ENCODE measurements at regions not wholly inside any gene's neighbourhood (a gene's known extent, or its start where the extent isn't known, plus 50 kb on each side); places are given as distances from the start of the nearest gene placed in this dataset.

- no peak for TF ChIP-seq RFX5 (IDR thresholded peaks at IDR 0.05; ENCODE audit: low read depth, low read length)
Observed at GRCh38 chr2:39930175-39930917, 151.3 kb upstream of the THUMPD2 start (continued).

- H3K27ac ChIP-seq (ENCODE audit: insufficient read depth, low read length), result no peak overlapping the region
- CTCF ChIA-PET, result no interaction called here
- H3K4me2 ChIP-seq (ENCODE audit: low read depth, low read length), result no peak overlapping the region
- H3K79me1 ChIP-seq (ENCODE audit: low read depth in 1 of 2, low read length in 2 of 2), result 0 out of 4 replicates have a peak, but pooled peaks cover 0 to 3% of the 10 kb centered on the region in 2 experiments
- H2BK20ac ChIP-seq (ENCODE audit: low read depth, low read length), result peak overlapping the region; percentile 83
- no peak overlapping the region for H3K4me3 ChIP-seq (ENCODE audit: insufficient read depth, low read depth, low read length)
- H2AK9ac ChIP-seq (replicated peaks; ENCODE audit: low read depth, low read length, poor library complexity), result no peak overlapping the region
- H3K9me1 ChIP-seq (ENCODE audit: insufficient read depth, low read length), result no peaks in the 10 kb centered on the region
- peak overlapping the region; percentile 18; the same call in 1 of the 2 replicates for H2AK5ac ChIP-seq (ENCODE audit: low read depth, low read length)
- peak overlapping the region; percentile 84; the same call in 1 of the 2 replicates for H3K4ac ChIP-seq (ENCODE audit: low read depth, low read length)
- peaks cover 6% of the 10 kb centered on the region for H3K9me3 ChIP-seq (ENCODE audit: control insufficient read depth, insufficient read depth, low read length)
- no peaks in the 10 kb centered on the region for H3K27me3 ChIP-seq (ENCODE audit: control insufficient read depth, insufficient read depth, low read length)
- peak overlapping the region; percentile 93 for H2BK120ac ChIP-seq (ENCODE audit: low read depth, low read length)
- H4K91ac ChIP-seq (ENCODE audit: insufficient read depth, low read depth, low read length), result peak overlapping the region; percentile 51; the same call in 1 of the 2 replicates
- no CpG with 5 or more reads among the region's 2 CpGs for WGBS, 2 experiments (ENCODE audit: extremely low coverage in 2 of 2, insufficient read length in 1 of 2)
- H3K18ac ChIP-seq (ENCODE audit: low read depth, low read length), result peak overlapping the region; percentile 89; the same call in 1 of the 2 replicates
- H4K5ac ChIP-seq (ENCODE audit: low read depth, low read length), result peak overlapping the region; percentile 71; the same call in 1 of the 2 replicates
- no TSS peak for BruUV-seq (replicated peaks)
- H4K8ac ChIP-seq (ENCODE audit: low read depth in 2 of 2, low read length in 2 of 2), result peak overlapping the region; percentile 7 to 53; a peak in 3 of 4 replicates
- dilution Hi-C loops (cut with HindIII; ENCODE audit: low sequenced_read_pairs, unreplicated experiment) (no loop called here), in situ Hi-C loops (cut with MboI; ENCODE audit: low sequenced_read_pairs) (no loop called here), intact Hi-C loops (cut with micrococcal nuclease) (no loop called here)
- H3K23ac ChIP-seq (ENCODE audit: low read depth, low read length), result 0 out of 2 replicates have a peak overlapping the region, but pooled peaks have one; percentile 17
- no peaks in the 10 kb centered on the region for H3K36me3 ChIP-seq (ENCODE audit: control insufficient read depth, insufficient read depth, low read length)
- ATAC-seq (ENCODE audit: low read depth) (no peak), DNase-seq (no peak)
- H3K14ac ChIP-seq (replicated peaks; ENCODE audit: low read depth, low read length), result peak overlapping the region; percentile 59
- H2BK5ac ChIP-seq (ENCODE audit: low read depth, low read length, poor library complexity, severe bottlenecking), result peak overlapping the region; percentile 76
- H2AFZ ChIP-seq (replicated peaks; ENCODE audit: low read length, poor library complexity), result no peak overlapping the region
- H4K20me1 ChIP-seq (ENCODE audit: insufficient read depth, low read length), result no peaks in the 10 kb centered on the region
- H2BK15ac ChIP-seq (ENCODE audit: low read depth, low read length), result peak overlapping the region; percentile 86; the same call in 2 of the 3 replicates
- no peak overlapping the region for H3K9ac ChIP-seq (ENCODE audit: low read depth, low read length)
- H3K56ac ChIP-seq (ENCODE audit: extremely low read depth, insufficient read depth, low read length), result no peak overlapping the region
- peaks cover 16% of the 10 kb centered on the region; the same call in 1 of the 2 replicates for H3K4me1 ChIP-seq (ENCODE audit: control insufficient read depth, insufficient read depth, low read length)
- POLR2A ChIA-PET (ENCODE audit: unreplicated experiment), result no interaction called here
- TF ChIP-seq MAZ (IDR thresholded peaks at IDR 0.05; ENCODE audit: borderline replicate concordance, low read depth, low read length) (no peak), NFE2L2 (IDR thresholded peaks at IDR 0.05; ENCODE audit: low read depth, low read length) (no peak), MAFK (IDR thresholded peaks at IDR 0.05; ENCODE audit: low read depth, low read length) (no peak), FOS (IDR thresholded peaks at IDR 0.05; ENCODE audit: low read depth, low read length) (no peak; the same call in 1 of the 2 replicates), POLR2A (IDR thresholded peaks at IDR 0.05; ENCODE audit: low read depth, low read length) (no peak), MXI1 (IDR thresholded peaks at IDR 0.05; ENCODE audit: borderline replicate concordance, low read depth, low read length) (no peak), CEBPB (IDR thresholded peaks at IDR 0.05; ENCODE audit: low read depth, low read length) (no peak), SMC3 (IDR thresholded peaks at IDR 0.05; ENCODE audit: low read depth, low read length) (no peak), ELK1 (IDR thresholded peaks at IDR 0.05; ENCODE audit: borderline replicate concordance, low read depth, low read length) (no peak), CTCF (conservative IDR thresholded peaks at IDR 0.05; ENCODE audit: low read depth, low read length) (no peak), USF2 (IDR thresholded peaks at IDR 0.05; ENCODE audit: low read depth, low read length) (no peak), RFX5 (IDR thresholded peaks at IDR 0.05; ENCODE audit: low read depth, low read length) (no peak)
Observed at GRCh38 chr2:39929531-39929930, 150.5 kb upstream of the THUMPD2 start.
